ENCODE measurements at regions not wholly inside any gene's neighbourhood (a gene's known extent, or its start where the extent isn't known, plus 50 kb on each side); places are given as distances from the start of the nearest gene placed in this dataset.

- H3K9me3 ChIP-seq (ENCODE audit: insufficient read depth, low read depth, low read length) = no peaks in the 10 kb centered on the region
- H3K9ac ChIP-seq (ENCODE audit: low read length) = no peak overlapping the region
- Mint-ChIP-seq H3K4me3 (ENCODE audit: unreplicated experiment) (no peak overlapping the region), H3K9me3 (ENCODE audit: unreplicated experiment) (no peaks in the 10 kb centered on the region), H3K4me1 (ENCODE audit: low read depth, unreplicated experiment) (peaks cover 11% of the 10 kb centered on the region), H3K27me3 (ENCODE audit: low read depth, unreplicated experiment) (no peaks in the 10 kb centered on the region), H3K36me3 (ENCODE audit: low read depth, unreplicated experiment) (no peaks in the 10 kb centered on the region), H3K27ac (ENCODE audit: unreplicated experiment) (no peak overlapping the region)
- no peak overlapping the region for H3K27ac ChIP-seq (ENCODE audit: low read depth, low read length)
- DNase-seq (ENCODE audit: low read depth) (no peak), FAIRE-seq (no peak)
- no peaks in the 10 kb centered on the region for H3K27me3 ChIP-seq (ENCODE audit: insufficient read depth, low read length)
- H4K20me1 ChIP-seq (ENCODE audit: insufficient read depth, low read length) = no peaks in the 10 kb centered on the region
- H3K79me2 ChIP-seq (ENCODE audit: insufficient read depth, low read length) = no peaks in the 10 kb centered on the region
- H2AFZ ChIP-seq (ENCODE audit: low read depth, low read length) = no peak overlapping the region
- TF ChIP-seq, protein P1, sequence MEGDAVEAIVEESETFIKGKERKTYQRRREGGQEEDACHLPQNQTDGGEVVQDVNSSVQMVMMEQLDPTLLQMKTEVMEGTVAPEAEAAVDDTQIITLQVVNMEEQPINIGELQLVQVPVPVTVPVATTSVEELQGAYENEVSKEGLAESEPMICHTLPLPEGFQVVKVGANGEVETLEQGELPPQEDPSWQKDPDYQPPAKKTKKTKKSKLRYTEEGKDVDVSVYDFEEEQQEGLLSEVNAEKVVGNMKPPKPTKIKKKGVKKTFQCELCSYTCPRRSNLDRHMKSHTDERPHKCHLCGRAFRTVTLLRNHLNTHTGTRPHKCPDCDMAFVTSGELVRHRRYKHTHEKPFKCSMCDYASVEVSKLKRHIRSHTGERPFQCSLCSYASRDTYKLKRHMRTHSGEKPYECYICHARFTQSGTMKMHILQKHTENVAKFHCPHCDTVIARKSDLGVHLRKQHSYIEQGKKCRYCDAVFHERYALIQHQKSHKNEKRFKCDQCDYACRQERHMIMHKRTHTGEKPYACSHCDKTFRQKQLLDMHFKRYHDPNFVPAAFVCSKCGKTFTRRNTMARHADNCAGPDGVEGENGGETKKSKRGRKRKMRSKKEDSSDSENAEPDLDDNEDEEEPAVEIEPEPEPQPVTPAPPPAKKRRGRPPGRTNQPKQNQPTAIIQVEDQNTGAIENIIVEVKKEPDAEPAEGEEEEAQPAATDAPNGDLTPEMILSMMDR (IDR thresholded peaks at IDR 0.05; ENCODE audit: insufficient read depth, low read depth, low read length) = no peak
- TF ChIP-seq EZH2 (IDR thresholded peaks at IDR 0.05; ENCODE audit: insufficient read depth, low read length) = no peak
- no peaks in the 10 kb centered on the region for H3K36me3 ChIP-seq (ENCODE audit: insufficient read depth, low read length)
- H3K4me2 ChIP-seq (ENCODE audit: low read length) = no peak overlapping the region
- no peaks in the 10 kb centered on the region for H3K4me1 ChIP-seq (ENCODE audit: insufficient read depth, low read length)
- no peak overlapping the region for H3K4me3 ChIP-seq (ENCODE audit: insufficient read depth, low read depth, low read length)
These were observed 1306.1 kb upstream of the TENM3 start for GRCh38 chr4:180937083-180937482.

DNA sequence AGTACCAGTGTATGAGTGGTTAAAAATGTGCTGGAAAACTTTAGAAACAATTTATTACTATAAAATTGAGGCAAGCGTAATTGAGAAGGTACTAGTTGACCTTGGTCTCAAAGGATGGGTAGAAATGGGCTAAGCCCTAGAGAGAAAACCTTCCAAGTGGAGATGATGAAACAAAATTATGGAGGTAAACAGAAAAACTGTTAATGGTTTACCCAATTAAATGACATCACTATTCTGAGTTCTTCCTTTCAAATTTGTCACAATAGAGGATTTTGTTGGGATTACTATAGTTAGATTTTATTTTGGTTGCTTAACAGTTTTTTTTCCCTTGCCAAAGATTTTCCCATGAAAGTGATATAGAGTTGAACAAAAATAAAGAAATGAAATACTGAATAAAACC lies 1302.5 kb upstream of the TENM3 start:
- no peak overlapping the region for H3K4me3 Mint-ChIP-seq (ENCODE audit: unreplicated experiment)
- no peak for FAIRE-seq
- Histone ChIP-seq H3K4me3 (ENCODE audit: insufficient read depth, low read depth, low read length) (no peak overlapping the region), H3K9me3 (ENCODE audit: insufficient read depth, low read depth, low read length) (no peaks in the 10 kb centered on the region), H3K27ac (ENCODE audit: low read depth, low read length) (no peak overlapping the region), H3K27me3 (ENCODE audit: insufficient read depth, low read length) (no peaks in the 10 kb centered on the region), H3K36me3 (ENCODE audit: insufficient read depth, low read length) (no peaks in the 10 kb centered on the region), H3K4me2 (ENCODE audit: low read length) (no peak overlapping the region), H4K20me1 (ENCODE audit: insufficient read depth, low read length) (no peaks in the 10 kb centered on the region), H3K79me2 (ENCODE audit: insufficient read depth, low read length) (no peaks in the 10 kb centered on the region), H3K9ac (ENCODE audit: low read length) (no peak overlapping the region), H2AFZ (ENCODE audit: low read depth, low read length) (no peak overlapping the region), H3K4me1 (ENCODE audit: insufficient read depth, low read length) (no peaks in the 10 kb centered on the region)
- H3K27me3 Mint-ChIP-seq (ENCODE audit: low read depth, unreplicated experiment) = no peaks in the 10 kb centered on the region
- H3K36me3 Mint-ChIP-seq (ENCODE audit: low read depth, unreplicated experiment) = no peaks in the 10 kb centered on the region
- TF ChIP-seq EZH2 (IDR thresholded peaks at IDR 0.05; ENCODE audit: insufficient read depth, low read length) = no peak
- TF ChIP-seq, protein P1 (IDR thresholded peaks at IDR 0.05; ENCODE audit: insufficient read depth, low read depth, low read length) = no peak
- H3K27ac Mint-ChIP-seq (ENCODE audit: unreplicated experiment) = no peak overlapping the region
- no peak for DNase-seq (ENCODE audit: low read depth)
- H3K4me1 Mint-ChIP-seq (ENCODE audit: low read depth, unreplicated experiment) = no peaks in the 10 kb centered on the region
- H3K9me3 Mint-ChIP-seq (ENCODE audit: unreplicated experiment) = no peaks in the 10 kb centered on the region

GRCh38 chr4:180942367-180942916 lies 1300.8 kb upstream of the TENM3 start:
- Histone ChIP-seq H3K4me2 (ENCODE audit: low read length) (no peak overlapping the region), H3K27me3 (ENCODE audit: insufficient read depth, low read length) (no peaks in the 10 kb centered on the region), H3K4me3 (ENCODE audit: insufficient read depth, low read depth, low read length) (no peak overlapping the region), H3K27ac (ENCODE audit: low read depth, low read length) (no peak overlapping the region), H3K36me3 (ENCODE audit: insufficient read depth, low read length) (no peaks in the 10 kb centered on the region), H3K9ac (ENCODE audit: low read length) (no peak overlapping the region), H4K20me1 (ENCODE audit: insufficient read depth, low read length) (no peaks in the 10 kb centered on the region), H3K4me1 (ENCODE audit: insufficient read depth, low read length) (no peaks in the 10 kb centered on the region), H3K9me3 (ENCODE audit: insufficient read depth, low read depth, low read length) (no peaks in the 10 kb centered on the region), H2AFZ (ENCODE audit: low read depth, low read length) (no peak overlapping the region), H3K79me2 (ENCODE audit: insufficient read depth, low read length) (no peaks in the 10 kb centered on the region)
- Mint-ChIP-seq H3K9me3 (ENCODE audit: unreplicated experiment) (no peaks in the 10 kb centered on the region), H3K36me3 (ENCODE audit: low read depth, unreplicated experiment) (no peaks in the 10 kb centered on the region), H3K4me1 (ENCODE audit: low read depth, unreplicated experiment) (no peaks in the 10 kb centered on the region), H3K4me3 (ENCODE audit: unreplicated experiment) (no peak overlapping the region), H3K27me3 (ENCODE audit: low read depth, unreplicated experiment) (no peaks in the 10 kb centered on the region), H3K27ac (ENCODE audit: unreplicated experiment) (no peak overlapping the region)
- no peak for DNase-seq (ENCODE audit: low read depth)
- no peak for TF ChIP-seq EZH2 (IDR thresholded peaks at IDR 0.05; ENCODE audit: insufficient read depth, low read length)
- TF ChIP-seq, protein P1 (IDR thresholded peaks at IDR 0.05; ENCODE audit: insufficient read depth, low read depth, low read length) = no peak
- FAIRE-seq = no peak
